Sigmoid colon (tissue), 3 donors: ENCODE measurements at regions not wholly inside any gene's neighbourhood (a gene's known extent, or its start where the extent isn't known, plus 50 kb on each side); places are given as distances from the start of the nearest gene placed in this dataset.

Source experiments
- CTCF ChIP-seq, 4 experiments: fragments of 450-650 bp in 3 of 4; fragments of 200-600 bp in 1 of 4; IDR thresholded peaks; one replicate each; pipeline ENCODE4 v1.5.1; 2016 to 2019; ENCODE audit warnings: antibody characterized with exemption in 4 of 4, mild to moderate bottlenecking in 3 of 4, moderate library complexity in 2 of 4
- POLR2A ChIP-seq, 2 donors: fragments of 450-650 bp; IDR thresholded peaks; one replicate each; pipeline ENCODE4 v1.6.1; 2016; ENCODE audit warnings: antibody characterized with exemption in 2 of 2, mild to moderate bottlenecking in 2 of 2, moderate library complexity in 2 of 2

- TF ChIP-seq POLR2A (IDR thresholded peaks at IDR 0.05) (no peak), CTCF (IDR thresholded peaks at IDR 0.05) (no peak)
These were observed 164.8 kb downstream of the AACS start for GRCh38 chr12:125229878-125230530.
